Ascending aorta (tissue), 2 donors: ENCODE measurements at regions not wholly inside any gene's neighbourhood (a gene's known extent, or its start where the extent isn't known, plus 50 kb on each side); places are given as distances from the start of the nearest gene placed in this dataset.
"Not testable (repeated sequence)": the region's sequence is repeated elsewhere in the genome, so short reads cannot be mapped to it uniquely, and the experiment has no call there.

Source experiments
- DNase-seq, 2 donors: peaks; one replicate each; pipeline ENCODE4 v3.0.0-alpha.2; 2019; ENCODE audit warnings: low spot score in 2 of 2
- H3K27ac ChIP-seq, 2 donors: fragments of 200-600 bp; sonication (generic); one replicate each; pipeline ENCODE4 v1.5.1; 2016 to 2017; ENCODE audit warnings: mild to moderate bottlenecking in 1 of 2
- H3K27me3 ChIP-seq: fragments of 200-600 bp; sonication (generic); one replicate; pipeline ENCODE4 v1.5.1; 2017
- H3K36me3 ChIP-seq, 2 donors: fragments of 200-600 bp; sonication (generic); one replicate each; pipeline ENCODE4 v1.5.1; 2016
- H3K4me1 ChIP-seq, 2 donors: fragments of 200-600 bp; sonication (generic); one replicate each; pipeline ENCODE4 v1.5.1; 2016 to 2017; ENCODE audit warnings: mild to moderate bottlenecking in 1 of 2
- H3K4me3 ChIP-seq, 2 donors: fragments of 200-600 bp; sonication (generic); one replicate each; pipeline ENCODE4 v1.5.1; 2016 to 2017; ENCODE audit warnings: mild to moderate bottlenecking in 1 of 2
- H3K9me3 ChIP-seq, 2 donors: fragments of 200-600 bp; sonication (generic); one replicate each; pipeline ENCODE4 v1.5.1; 2016
- intact Hi-C: fragments of 100-400 bp; cut with DNase I; formaldehyde crosslinking; loops from one replicate; pipeline ENCODE4 v1.15.1; 2023
- TF ChIP-seq, protein P1 (sequence below), 3 experiments: fragments of 200-600 bp in 2 of 3; fragments of 450-650 bp in 1 of 3; sonication (generic) in 2 of 3; IDR thresholded peaks; one replicate each; pipeline ENCODE4 v1.5.1; 2016 to 2019; ENCODE audit warnings: antibody characterized with exemption in 3 of 3, mild to moderate bottlenecking in 1 of 3, moderate library complexity in 1 of 3

DNA sequence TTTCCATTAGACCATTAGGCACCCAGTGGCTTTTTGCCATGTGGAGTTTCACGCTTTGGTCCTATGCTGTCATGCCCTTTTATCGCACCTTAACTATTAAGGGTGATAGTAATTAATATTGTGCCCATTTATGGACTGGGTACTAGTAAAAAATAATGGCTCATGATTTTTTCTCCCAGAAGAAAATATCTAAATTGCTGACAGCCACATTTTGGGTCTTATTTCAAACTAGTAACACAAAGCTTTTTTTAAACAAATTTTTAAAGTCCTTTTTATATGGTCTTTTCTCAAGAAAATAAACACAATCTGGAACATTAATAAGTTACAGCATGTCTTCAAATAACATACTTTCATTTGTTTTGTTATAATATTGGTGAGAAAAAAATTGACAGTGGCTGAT lies 179.7 kb downstream of the ANKRD7 start:
- Histone ChIP-seq H3K4me3 (no peak overlapping the region), H3K9me3 (no peaks in the 10 kb centered on the region), H3K27me3 (no peaks in the 10 kb centered on the region), H3K27ac (no peak overlapping the region), H3K36me3 (no peaks in the 10 kb centered on the region), H3K4me1 (no peaks in the 10 kb centered on the region)
- DNase-seq: no peak
- intact Hi-C loops: no loop called here
- TF ChIP-seq, protein P1, sequence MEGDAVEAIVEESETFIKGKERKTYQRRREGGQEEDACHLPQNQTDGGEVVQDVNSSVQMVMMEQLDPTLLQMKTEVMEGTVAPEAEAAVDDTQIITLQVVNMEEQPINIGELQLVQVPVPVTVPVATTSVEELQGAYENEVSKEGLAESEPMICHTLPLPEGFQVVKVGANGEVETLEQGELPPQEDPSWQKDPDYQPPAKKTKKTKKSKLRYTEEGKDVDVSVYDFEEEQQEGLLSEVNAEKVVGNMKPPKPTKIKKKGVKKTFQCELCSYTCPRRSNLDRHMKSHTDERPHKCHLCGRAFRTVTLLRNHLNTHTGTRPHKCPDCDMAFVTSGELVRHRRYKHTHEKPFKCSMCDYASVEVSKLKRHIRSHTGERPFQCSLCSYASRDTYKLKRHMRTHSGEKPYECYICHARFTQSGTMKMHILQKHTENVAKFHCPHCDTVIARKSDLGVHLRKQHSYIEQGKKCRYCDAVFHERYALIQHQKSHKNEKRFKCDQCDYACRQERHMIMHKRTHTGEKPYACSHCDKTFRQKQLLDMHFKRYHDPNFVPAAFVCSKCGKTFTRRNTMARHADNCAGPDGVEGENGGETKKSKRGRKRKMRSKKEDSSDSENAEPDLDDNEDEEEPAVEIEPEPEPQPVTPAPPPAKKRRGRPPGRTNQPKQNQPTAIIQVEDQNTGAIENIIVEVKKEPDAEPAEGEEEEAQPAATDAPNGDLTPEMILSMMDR (IDR thresholded peaks at IDR 0.05): no peak

DNA sequence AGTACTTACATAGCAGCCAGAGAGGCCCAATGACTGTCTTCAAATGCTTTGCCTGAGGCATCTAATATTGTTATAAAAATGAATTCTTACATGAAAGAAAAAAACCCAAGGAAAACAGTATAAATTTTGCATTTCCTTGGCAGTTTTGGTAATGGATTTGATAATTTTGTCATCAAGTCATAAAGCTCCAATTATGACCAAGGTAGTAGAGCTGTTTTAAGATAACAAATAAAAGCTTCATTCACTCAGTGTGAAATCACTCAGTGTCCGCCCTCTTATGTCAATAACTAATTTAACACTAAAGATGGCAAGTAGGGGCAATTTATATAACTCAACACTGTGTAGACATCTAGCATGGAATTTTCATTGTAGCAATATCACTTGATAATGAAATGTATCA lies 193.9 kb downstream of the ANKRD7 start:
- DNase-seq: no peak
- Histone ChIP-seq H3K9me3 (no peaks in the 10 kb centered on the region), H3K36me3 (no peaks in the 10 kb centered on the region), H3K4me3 (no peak overlapping the region), H3K27ac (no peak overlapping the region), H3K27me3 (no peaks in the 10 kb centered on the region), H3K4me1 (no peaks in the 10 kb centered on the region)
- TF ChIP-seq, protein P1 (IDR thresholded peaks at IDR 0.05): no peak
- intact Hi-C loops: no loop called here

GRCh38 chr7:118420888-118421287 lies 196.4 kb downstream of the ANKRD7 start:
- H3K27me3 ChIP-seq: no peaks in the 10 kb centered on the region
- H3K27ac ChIP-seq: no peak overlapping the region
- intact Hi-C loops: no loop called here
- no peaks in the 10 kb centered on the region for H3K36me3 ChIP-seq
- DNase-seq: no peak
- TF ChIP-seq, protein P1 (IDR thresholded peaks at IDR 0.05): no peak
- H3K9me3 ChIP-seq: no peaks in the 10 kb centered on the region
- no peak overlapping the region for H3K4me3 ChIP-seq
- H3K4me1 ChIP-seq: no peaks in the 10 kb centered on the region

- H3K4me1 ChIP-seq: no peaks in the 10 kb centered on the region
- DNase-seq: no peak
- H3K4me3 ChIP-seq: no peak overlapping the region
- no peaks in the 10 kb centered on the region for H3K27me3 ChIP-seq
- H3K27ac ChIP-seq: no peak overlapping the region
- TF ChIP-seq, protein P1 (IDR thresholded peaks at IDR 0.05): no peak
- intact Hi-C loops: no loop called here
- H3K9me3 ChIP-seq: no peaks in the 10 kb centered on the region
- no peaks in the 10 kb centered on the region for H3K36me3 ChIP-seq
Measured at GRCh38 chr7:118429141-118429540, 204.6 kb downstream of the ANKRD7 start.

GRCh38 chr7:118436663-118437062 lies 212.2 kb downstream of the ANKRD7 start:
- no peaks in the 10 kb centered on the region for H3K36me3 ChIP-seq
- intact Hi-C loops: no loop called here
- TF ChIP-seq, protein P1 (IDR thresholded peaks at IDR 0.05): no peak
- H3K4me3 ChIP-seq: no peak overlapping the region
- no peaks in the 10 kb centered on the region for H3K4me1 ChIP-seq
- DNase-seq: no peak
- no peak overlapping the region for H3K27ac ChIP-seq
- no peaks in the 10 kb centered on the region for H3K27me3 ChIP-seq
- H3K9me3 ChIP-seq: peaks cover 0 to 3% of the 10 kb centered on the region in 2 donors

DNA sequence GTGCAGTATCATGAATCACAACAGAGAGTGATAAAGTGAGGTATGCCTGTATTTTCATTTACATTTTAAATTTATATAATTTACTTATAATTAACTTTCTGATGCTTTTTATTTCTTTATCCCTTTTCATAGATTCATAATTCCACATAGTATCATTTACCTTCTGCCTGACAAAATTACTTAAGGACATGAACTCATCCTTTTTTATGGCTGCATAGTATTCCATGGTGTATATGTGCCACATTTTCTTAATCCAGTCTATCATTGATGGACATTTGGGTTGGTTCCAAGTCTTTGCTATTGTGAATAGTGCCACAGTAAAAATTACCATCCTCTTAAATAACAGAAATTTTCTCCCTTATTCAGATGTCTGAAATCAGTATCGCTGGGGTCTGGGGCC lies 224.5 kb downstream of the ANKRD7 start:
- H3K4me3 ChIP-seq, DNase-seq, H3K9me3 ChIP-seq, H3K36me3 ChIP-seq, H3K27me3 ChIP-seq, H3K4me1 ChIP-seq, intact Hi-C loops, H3K27ac ChIP-seq: not testable (repeated sequence)
